ENCODE measurements at regions not wholly inside any gene's neighbourhood (a gene's known extent, or its start where the extent isn't known, plus 50 kb on each side); places are given as distances from the start of the nearest gene placed in this dataset.
A peak's percentile ranks its signal among the peaks of the same experiment; 100 is the strongest.

DNA sequence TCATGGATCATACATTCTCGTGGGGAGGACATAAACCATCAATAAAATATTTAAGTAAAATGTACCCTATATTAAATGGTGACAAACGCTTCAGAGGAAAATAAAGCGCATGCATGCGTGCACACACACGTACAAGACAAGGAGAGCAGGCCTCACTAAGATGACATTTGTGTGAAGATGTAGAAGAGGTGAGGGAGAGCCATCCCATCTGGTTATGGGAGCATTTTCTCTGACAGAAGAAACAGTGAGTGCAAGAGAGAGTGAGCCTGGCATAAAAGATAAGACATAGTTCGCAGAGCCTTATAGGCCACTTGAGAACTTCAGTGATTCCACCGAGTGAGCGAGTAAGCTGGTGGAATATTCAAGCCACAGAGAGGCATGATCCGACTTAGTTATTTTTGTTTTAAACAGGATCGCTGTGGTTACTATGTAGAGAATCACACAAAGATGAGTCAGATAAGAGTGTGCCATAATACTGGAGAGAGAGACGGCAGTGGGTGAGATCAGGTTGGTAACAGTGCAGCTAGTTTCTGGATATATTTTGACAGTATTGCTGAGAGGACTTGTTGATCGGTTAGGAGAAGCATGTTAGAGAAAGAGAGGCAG is 624.2 kb downstream of the PLPP3 start:
- no CpG with 5 or more reads among the region's 12 CpGs for WGBS (ENCODE audit: extremely low coverage, insufficient coverage, insufficient read length)
- H2AFZ ChIP-seq (ENCODE audit: insufficient read depth, low read length, poor library complexity), result no peak overlapping the region

DNA sequence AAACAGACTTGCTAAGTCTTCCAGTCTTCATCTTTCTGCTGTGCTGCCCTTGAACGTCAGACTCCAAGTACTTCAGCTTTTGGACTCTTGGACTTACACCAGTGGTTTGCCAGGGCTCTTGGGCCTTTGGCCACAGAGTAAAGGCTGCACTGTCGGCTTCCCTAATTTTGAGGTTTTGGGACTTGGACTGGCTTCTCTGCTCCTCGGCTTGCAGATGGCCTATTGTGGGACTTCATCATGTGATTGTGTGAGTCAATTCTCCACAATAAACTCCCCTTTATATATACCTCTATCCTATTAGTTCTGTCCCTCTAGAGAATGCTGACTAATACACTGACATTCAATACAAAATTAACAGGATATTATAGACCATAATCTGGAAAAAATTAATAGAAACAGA is 628.1 kb downstream of the PLPP3 start:
- Histone ChIP-seq H3K14ac (ENCODE audit: low read length) (no peak overlapping the region), H2BK5ac (ENCODE audit: low read depth, low read length, poor library complexity) (no peak overlapping the region), H3K18ac (ENCODE audit: low read length) (no peak overlapping the region), H3K36me3 (ENCODE audit: control insufficient read depth in 1 of 2, insufficient read depth in 2 of 2, low read length in 2 of 2) (no peaks in the 10 kb centered on the region), H3K4me2 (ENCODE audit: low read length) (no peak overlapping the region), H2BK12ac (ENCODE audit: low read length) (peak overlapping the region; percentile 81), H2AFZ (ENCODE audit: insufficient read depth, low read length, poor library complexity) (no peak overlapping the region), H3K4me3 (ENCODE audit: low read depth, low read length) (no peak overlapping the region), H4K8ac (ENCODE audit: low read depth, low read length) (no peak overlapping the region), H3K4ac (ENCODE audit: low read depth, low read length) (no peak overlapping the region), H3K9me3 (ENCODE audit: insufficient read depth, low read depth, low read length) (no peaks in the 10 kb centered on the region), H3K27me3 (ENCODE audit: insufficient read depth, low read length) (no peaks in the 10 kb centered on the region), H3K4me1 (ENCODE audit: control insufficient read depth in 1 of 2, insufficient read depth in 2 of 2, low read length in 2 of 2) (no peaks in the 10 kb centered on the region), H3K79me2 (ENCODE audit: control insufficient read depth, insufficient read depth, low read length, poor library complexity) (no peaks in the 10 kb centered on the region), H4K12ac (ENCODE audit: low read depth, low read length) (no peak overlapping the region), H2AK5ac (ENCODE audit: low read length) (no peak overlapping the region), H3K79me1 (ENCODE audit: low read length) (peaks cover 5% of the 10 kb centered on the region), H3K23ac (ENCODE audit: low read length) (no peak overlapping the region), H2BK120ac (ENCODE audit: insufficient read depth, low read length, poor library complexity) (no peak overlapping the region), H3K9ac (ENCODE audit: low read length) (no peak overlapping the region), H4K91ac (ENCODE audit: low read depth, low read length) (peak overlapping the region; percentile 52), H3K27ac (ENCODE audit: low read depth, low read length) (no peak overlapping the region)
- no CpG with 5 or more reads among the region's 3 CpGs for whole genome bisulfite sequencing (ENCODE audit: extremely low coverage, insufficient coverage, insufficient read length)
- DNase-seq, result no peak

More for the DNA sequence above, 624.2 kb downstream of the PLPP3 start:
- H3K18ac ChIP-seq (ENCODE audit: low read length), result no peak overlapping the region
- no peak overlapping the region for H3K9ac ChIP-seq (ENCODE audit: low read length)
- H3K36me3 ChIP-seq (ENCODE audit: control insufficient read depth in 1 of 2, insufficient read depth in 2 of 2, low read length in 2 of 2), result no peaks in the 10 kb centered on the region
- DNase-seq, result no peak
- no peak overlapping the region for H2BK120ac ChIP-seq (ENCODE audit: insufficient read depth, low read length, poor library complexity)
- H4K8ac ChIP-seq (ENCODE audit: low read depth, low read length), result no peak overlapping the region
- no peak overlapping the region for H4K91ac ChIP-seq (ENCODE audit: low read depth, low read length)
- no peak overlapping the region for H3K4me3 ChIP-seq (ENCODE audit: low read depth, low read length)
- H2BK12ac ChIP-seq (ENCODE audit: low read length), result no peak overlapping the region
- H3K4me2 ChIP-seq (ENCODE audit: low read length), result no peak overlapping the region
- H3K23ac ChIP-seq (ENCODE audit: low read length), result no peak overlapping the region
- no peak overlapping the region for H2AK5ac ChIP-seq (ENCODE audit: low read length)
- no peak overlapping the region for H4K12ac ChIP-seq (ENCODE audit: low read depth, low read length)
- H3K4me1 ChIP-seq (ENCODE audit: control insufficient read depth in 1 of 2, insufficient read depth in 2 of 2, low read length in 2 of 2), result no peaks in the 10 kb centered on the region
- H3K4ac ChIP-seq (ENCODE audit: low read depth, low read length), result no peak overlapping the region
- no peaks in the 10 kb centered on the region for H3K9me3 ChIP-seq (ENCODE audit: insufficient read depth, low read depth, low read length)
- H3K14ac ChIP-seq (ENCODE audit: low read length), result no peak overlapping the region
- H2BK5ac ChIP-seq (ENCODE audit: low read depth, low read length, poor library complexity), result no peak overlapping the region
- no peaks in the 10 kb centered on the region for H3K79me2 ChIP-seq (ENCODE audit: control insufficient read depth, insufficient read depth, low read length, poor library complexity)
- H3K27ac ChIP-seq (ENCODE audit: low read depth, low read length), result no peak overlapping the region
- H3K79me1 ChIP-seq (ENCODE audit: low read length), result peaks cover 7% of the 10 kb centered on the region
- H3K27me3 ChIP-seq (ENCODE audit: insufficient read depth, low read length), result no peaks in the 10 kb centered on the region

DNA sequence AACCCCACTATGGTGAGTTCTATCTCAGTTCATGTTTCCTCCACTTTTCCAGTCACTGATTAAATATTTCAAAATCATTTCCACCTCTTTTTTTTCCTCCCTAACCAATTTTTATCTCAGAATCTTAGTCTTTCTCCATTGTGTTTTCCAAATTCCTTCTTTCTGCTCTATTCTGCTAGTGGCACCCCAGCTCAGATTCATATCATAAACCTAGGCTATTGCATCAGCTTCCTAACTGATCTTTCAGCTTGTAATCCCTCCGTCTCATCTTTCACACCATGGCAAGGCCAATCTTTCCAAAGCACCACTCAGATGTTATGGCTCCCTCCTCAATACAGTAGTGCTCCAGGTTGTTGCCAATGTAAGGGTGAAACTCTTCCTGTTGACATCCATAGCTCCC is 631.9 kb downstream of the PLPP3 start:
- Histone ChIP-seq H3K9ac (ENCODE audit: low read length) (no peak overlapping the region), H3K18ac (ENCODE audit: low read length) (no peak overlapping the region), H3K79me2 (ENCODE audit: control insufficient read depth, insufficient read depth, low read length, poor library complexity) (no peaks in the 10 kb centered on the region), H2AK5ac (ENCODE audit: low read length) (no peak overlapping the region), H3K4me3 (ENCODE audit: low read depth, low read length) (no peak overlapping the region), H2BK5ac (ENCODE audit: low read depth, low read length, poor library complexity) (no peak overlapping the region), H3K4me1 (ENCODE audit: control insufficient read depth in 1 of 2, insufficient read depth in 2 of 2, low read length in 2 of 2) (peaks cover 5% of the 10 kb centered on the region in 2 experiments), H3K27me3 (ENCODE audit: insufficient read depth, low read length) (no peaks in the 10 kb centered on the region), H3K14ac (ENCODE audit: low read length) (no peak overlapping the region), H3K27ac (ENCODE audit: low read depth, low read length) (no peak overlapping the region), H2BK12ac (ENCODE audit: low read length) (peak overlapping the region; percentile 73), H3K4ac (ENCODE audit: low read depth, low read length) (no peak overlapping the region), H4K91ac (ENCODE audit: low read depth, low read length) (no peak overlapping the region), H3K9me3 (ENCODE audit: insufficient read depth, low read depth, low read length) (no peaks in the 10 kb centered on the region), H3K79me1 (ENCODE audit: low read length) (peaks cover 6% of the 10 kb centered on the region), H4K12ac (ENCODE audit: low read depth, low read length) (no peak overlapping the region), H2BK120ac (ENCODE audit: insufficient read depth, low read length, poor library complexity) (no peak overlapping the region), H3K23ac (ENCODE audit: low read length) (no peak overlapping the region), H4K8ac (ENCODE audit: low read depth, low read length) (no peak overlapping the region), H3K4me2 (ENCODE audit: low read length) (no peak overlapping the region), H3K36me3 (ENCODE audit: control insufficient read depth in 1 of 2, insufficient read depth in 2 of 2, low read length in 2 of 2) (no peaks in the 10 kb centered on the region), H2AFZ (ENCODE audit: insufficient read depth, low read length, poor library complexity) (no peak overlapping the region)
- WGBS (ENCODE audit: extremely low coverage, insufficient coverage, insufficient read length), result no CpG with 5 or more reads among the region's 1 CpG
- DNase-seq, result peak in 1 of 2 donors; percentile 60

DNA sequence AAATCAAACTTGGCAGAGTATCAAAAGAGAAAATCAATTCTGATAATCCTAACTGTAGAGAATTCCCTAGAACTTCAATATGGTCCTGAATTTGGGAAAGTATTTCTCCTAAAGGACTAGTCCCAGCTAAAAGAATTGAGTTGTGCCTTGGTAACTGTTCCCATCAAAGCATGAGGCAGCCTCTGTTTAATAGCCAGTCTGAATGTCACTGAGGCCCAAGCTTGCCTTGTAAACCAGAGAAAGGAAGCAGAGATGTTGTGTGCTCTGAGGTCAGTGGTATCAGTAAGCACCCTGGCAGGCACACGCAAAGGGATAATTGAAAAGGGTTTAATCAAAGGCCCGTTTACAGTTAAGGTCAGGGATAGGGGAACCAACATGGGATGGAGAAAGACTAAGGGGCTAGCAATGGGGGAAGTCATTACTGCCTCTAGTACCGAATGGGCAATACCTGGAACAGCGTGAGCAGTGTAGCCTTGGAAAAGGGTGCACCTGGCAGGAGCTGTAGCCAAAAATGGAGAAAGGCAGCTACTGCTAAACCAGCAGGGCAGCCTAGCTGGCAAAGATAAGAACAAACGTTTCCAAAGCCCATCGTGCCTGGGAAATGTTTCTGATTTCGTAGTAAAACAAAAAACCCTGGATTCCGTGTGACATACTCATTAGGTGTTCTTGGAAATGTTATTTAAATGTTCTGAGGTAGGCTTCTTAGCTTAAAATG is 635.5 kb downstream of the PLPP3 start:
- DNase-seq, result no peak
- Histone ChIP-seq H3K9me3 (ENCODE audit: insufficient read depth, low read depth, low read length) (no peaks in the 10 kb centered on the region), H2BK120ac (ENCODE audit: insufficient read depth, low read length, poor library complexity) (peak overlapping the region; percentile 94), H4K8ac (ENCODE audit: low read depth, low read length) (peak overlapping the region; percentile 80), H3K79me2 (ENCODE audit: control insufficient read depth, insufficient read depth, low read length, poor library complexity) (no peaks in the 10 kb centered on the region), H4K12ac (ENCODE audit: low read depth, low read length) (no peak overlapping the region), H3K18ac (ENCODE audit: low read length) (peak overlapping the region; percentile 84), H3K4ac (ENCODE audit: low read depth, low read length) (peak overlapping the region; percentile 84), H3K23ac (ENCODE audit: low read length) (no peak overlapping the region), H2BK12ac (ENCODE audit: low read length) (peak overlapping the region; percentile 95), H2AK5ac (ENCODE audit: low read length) (peak overlapping the region; percentile 94), H3K27ac (ENCODE audit: low read depth, low read length) (peak overlapping the region; percentile 59), H4K91ac (ENCODE audit: low read depth, low read length) (peak overlapping the region; percentile 93), H2BK5ac (ENCODE audit: low read depth, low read length, poor library complexity) (peak overlapping the region; percentile 90), H3K79me1 (ENCODE audit: low read length) (peaks cover 6% of the 10 kb centered on the region), H2AFZ (ENCODE audit: insufficient read depth, low read length, poor library complexity) (no peak overlapping the region), H3K4me3 (ENCODE audit: low read depth, low read length) (no peak overlapping the region), H3K36me3 (ENCODE audit: control insufficient read depth in 1 of 2, insufficient read depth in 2 of 2, low read length in 2 of 2) (no peaks in the 10 kb centered on the region), H3K4me2 (ENCODE audit: low read length) (no peak overlapping the region), H3K4me1 (ENCODE audit: control insufficient read depth in 1 of 2, insufficient read depth in 2 of 2, low read length in 2 of 2) (peaks cover 5% of the 10 kb centered on the region in 2 experiments), H3K9ac (ENCODE audit: low read length) (no peak overlapping the region), H3K27me3 (ENCODE audit: insufficient read depth, low read length) (no peaks in the 10 kb centered on the region), H3K14ac (ENCODE audit: low read length) (peak overlapping the region; percentile 86)
- WGBS (ENCODE audit: extremely low coverage, insufficient coverage, insufficient read length), result no CpG with 5 or more reads among the region's 8 CpGs

All from trophoblast cell (in vitro differentiated cells and primary cell).